KMS-11 (cell line): ENCODE measurements at regions not wholly inside any gene's neighbourhood (a gene's known extent, or its start where the extent isn't known, plus 50 kb on each side); places are given as distances from the start of the nearest gene placed in this dataset.

Source experiments
- H2AFZ ChIP-seq: fragments of 200-600 bp; sonication (generic); 2 replicates; pipeline ENCODE4 v1.6.1; 2016; ENCODE audit warnings: antibody characterized with exemption, mixed run types, low read depth
- H3K27ac ChIP-seq: fragments of 200-600 bp; sonication (generic); 2 replicates; pipeline ENCODE4 v1.6.1; 2016; ENCODE audit warnings: mild to moderate bottlenecking, mixed run types
- H3K27me3 ChIP-seq: fragments of 200-600 bp; sonication (generic); 2 replicates; pipeline ENCODE4 v1.6.1; 2017; ENCODE audit warnings: mild to moderate bottlenecking, low read depth, mixed run types, moderate library complexity; ENCODE audit not compliant: insufficient read depth
- H3K36me3 ChIP-seq: fragments of 200-600 bp; sonication (generic); 2 replicates; pipeline ENCODE4 v1.6.1; 2017; ENCODE audit warnings: mild to moderate bottlenecking, mixed run types; ENCODE audit not compliant: insufficient read depth
- H3K4me1 ChIP-seq: fragments of 200-600 bp; sonication (generic); 2 replicates; pipeline ENCODE4 v1.6.1; 2016; ENCODE audit warnings: mild to moderate bottlenecking, low read depth, mixed run types; ENCODE audit not compliant: poor library complexity, severe bottlenecking
- H3K4me2 ChIP-seq: fragments of 200-600 bp; sonication (generic); 2 replicates; pipeline ENCODE4 v1.7.0; 2016; ENCODE audit warnings: mild to moderate bottlenecking, mixed run types
- H3K4me3 ChIP-seq: fragments of 200-600 bp; sonication (generic); IDR thresholded peaks from 2 replicates; pipeline ENCODE4 v1.6.1; 2017; ENCODE audit warnings: low read depth, low read length, mixed read lengths; ENCODE audit not compliant: insufficient read depth
- H3K79me2 ChIP-seq: fragments of 200-600 bp; sonication (generic); 2 replicates; pipeline ENCODE4 v1.6.1; 2016; ENCODE audit warnings: low read depth, mixed run types; ENCODE audit not compliant: insufficient read depth
- H3K9ac ChIP-seq: fragments of 200-600 bp; sonication (generic); 2 replicates; pipeline ENCODE4 v1.6.1; 2016; ENCODE audit warnings: mild to moderate bottlenecking, mixed run types
- H4K20me1 ChIP-seq: fragments of 200-600 bp; sonication (generic); 2 replicates; pipeline ENCODE4 v1.6.1; 2016; ENCODE audit warnings: mild to moderate bottlenecking, mixed run types; ENCODE audit not compliant: insufficient read depth
- CTCF ChIP-seq: fragments of 200-600 bp; sonication (generic); conservative IDR thresholded peaks from 2 replicates; pipeline ENCODE4 v1.6.1; 2017; ENCODE audit warnings: low read depth, mild to moderate bottlenecking, antibody characterized with exemption, low read length, moderate library complexity, mixed read lengths

GRCh38 chr2:236715077-236715476 is 145.5 kb downstream of the ACKR3 start:
- Histone ChIP-seq H3K36me3 (no peaks in the 10 kb centered on the region), H3K9ac (no peak overlapping the region), H3K4me3 (no peak overlapping the region), H3K79me2 (no peaks in the 10 kb centered on the region), H4K20me1 (no peaks in the 10 kb centered on the region), H2AFZ (no peak overlapping the region), H3K4me2 (no peak overlapping the region), H3K27me3 (no peaks in the 10 kb centered on the region), H3K27ac (no peak overlapping the region), H3K4me1 (no peaks in the 10 kb centered on the region)
- TF ChIP-seq CTCF: no peak

- no peak overlapping the region for H2AFZ ChIP-seq
- TF ChIP-seq CTCF: no peak
- no peak overlapping the region for H3K9ac ChIP-seq
- no peak overlapping the region for H3K27ac ChIP-seq
- H3K4me1 ChIP-seq: no peaks in the 10 kb centered on the region
- H3K4me2 ChIP-seq: no peak overlapping the region
- no peak overlapping the region for H3K4me3 ChIP-seq
- no peaks in the 10 kb centered on the region for H3K27me3 ChIP-seq
- H3K36me3 ChIP-seq: no peaks in the 10 kb centered on the region
- H4K20me1 ChIP-seq: no peaks in the 10 kb centered on the region
- no peaks in the 10 kb centered on the region for H3K79me2 ChIP-seq
Observed at GRCh38 chr2:236715491-236715961, 145.9 kb downstream of the ACKR3 start.

DNA sequence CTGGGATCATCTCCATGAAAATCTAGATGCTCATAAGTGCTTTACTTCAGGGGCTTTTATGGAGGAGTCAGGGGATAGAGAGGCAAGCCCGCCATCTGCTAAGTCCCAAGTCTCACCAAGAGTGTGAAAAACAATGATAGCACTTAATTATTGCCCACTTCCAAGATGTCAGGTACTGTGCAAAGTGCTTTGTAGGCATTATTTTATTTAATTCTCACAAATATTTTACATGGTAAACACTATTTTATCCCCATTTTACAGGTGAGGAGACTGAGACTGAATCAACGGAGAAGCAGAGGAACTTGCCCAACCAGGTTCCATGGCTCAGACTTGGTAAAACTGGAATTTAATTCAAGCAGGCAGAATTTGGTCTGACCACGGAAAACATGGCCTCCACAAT is 147.5 kb downstream of the ACKR3 start:
- H3K4me2 ChIP-seq: no peak overlapping the region

DNA sequence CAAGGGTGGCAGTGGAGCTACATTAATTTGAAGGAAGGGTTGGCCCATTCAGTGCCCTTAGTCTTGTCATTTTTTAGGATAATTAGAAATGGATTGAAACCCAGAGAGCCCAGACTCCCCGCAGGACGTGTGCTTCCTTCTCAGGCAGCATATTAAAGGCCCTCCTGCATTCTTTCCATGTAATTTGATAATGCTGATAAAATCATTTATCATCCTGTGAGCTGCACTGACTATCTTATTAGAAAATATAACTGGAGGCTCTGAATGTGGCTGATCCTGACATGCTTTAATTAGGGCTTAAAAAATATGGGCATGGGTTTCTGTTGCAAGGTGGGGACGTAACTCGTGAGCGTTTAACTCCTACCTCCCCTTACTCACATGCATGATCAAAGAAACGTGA is 148.1 kb downstream of the ACKR3 start:
- Histone ChIP-seq H3K4me2 (no peak overlapping the region), H3K27me3 (no peaks in the 10 kb centered on the region)

More for the DNA sequence above, 147.5 kb downstream of the ACKR3 start:
- no peak overlapping the region for H3K9ac ChIP-seq
- H3K79me2 ChIP-seq: no peaks in the 10 kb centered on the region
- H2AFZ ChIP-seq: no peak overlapping the region
- no peak for TF ChIP-seq CTCF
- H3K27ac ChIP-seq: no peak overlapping the region
- H3K4me1 ChIP-seq: no peaks in the 10 kb centered on the region
- H3K4me3 ChIP-seq: no peak overlapping the region
- no peaks in the 10 kb centered on the region for H4K20me1 ChIP-seq
- H3K36me3 ChIP-seq: no peaks in the 10 kb centered on the region
- H3K27me3 ChIP-seq: no peaks in the 10 kb centered on the region

More for the DNA sequence above, 148.1 kb downstream of the ACKR3 start:
- Histone ChIP-seq H3K36me3 (no peaks in the 10 kb centered on the region), H4K20me1 (no peaks in the 10 kb centered on the region), H3K27ac (no peak overlapping the region), H3K4me3 (no peak overlapping the region), H3K9ac (no peak overlapping the region), H2AFZ (no peak overlapping the region), H3K79me2 (no peaks in the 10 kb centered on the region), H3K4me1 (no peaks in the 10 kb centered on the region)
- no peak for TF ChIP-seq CTCF
